Left ventricle myocardium inferior (tissue), 1 donor: ENCODE measurements at regions not wholly inside any gene's neighbourhood (a gene's known extent, or its start where the extent isn't known, plus 50 kb on each side); places are given as distances from the start of the nearest gene placed in this dataset.

Experiments used
- DNase-seq: peaks from one replicate; pipeline ENCODE4 v3.0.0-alpha.2; 2020
- H3K27ac ChIP-seq: fragments of 200-600 bp; replicated peaks from 2 replicates; pipeline ENCODE4 v1.8.0; 2021
- H3K27me3 ChIP-seq: fragments of 200-600 bp; 2 replicates; pipeline ENCODE4 v1.8.0; 2021; ENCODE audit warnings: low read depth
- H3K36me3 ChIP-seq: fragments of 200-600 bp; 2 replicates; pipeline ENCODE4 v1.8.0; 2021
- H3K4me1 ChIP-seq: fragments of 200-600 bp; 2 replicates; pipeline ENCODE4 v1.8.0; 2021
- H3K4me3 ChIP-seq: fragments of 200-600 bp; 2 replicates; pipeline ENCODE4 v1.8.0; 2021; ENCODE audit warnings: mild to moderate bottlenecking, moderate library complexity
- H3K9me3 ChIP-seq: fragments of 200-600 bp; replicated peaks from 2 replicates; pipeline ENCODE4 v1.8.0; 2021
- intact Hi-C: fragments of 100-400 bp; cut with micrococcal nuclease; formaldehyde crosslinking; loops from one replicate; pipeline ENCODE4 v1.11.0; 2022
- TF ChIP-seq, protein P1 (sequence below): fragments of 200-600 bp; IDR thresholded peaks from 2 replicates; pipeline ENCODE4 v1.8.0; 2021; ENCODE audit warnings: antibody characterized with exemption, mild to moderate bottlenecking, borderline replicate concordance
- donor health status: DM: no; HTN: yes; CAD: no; lungs with severe emphysema.

DNA sequence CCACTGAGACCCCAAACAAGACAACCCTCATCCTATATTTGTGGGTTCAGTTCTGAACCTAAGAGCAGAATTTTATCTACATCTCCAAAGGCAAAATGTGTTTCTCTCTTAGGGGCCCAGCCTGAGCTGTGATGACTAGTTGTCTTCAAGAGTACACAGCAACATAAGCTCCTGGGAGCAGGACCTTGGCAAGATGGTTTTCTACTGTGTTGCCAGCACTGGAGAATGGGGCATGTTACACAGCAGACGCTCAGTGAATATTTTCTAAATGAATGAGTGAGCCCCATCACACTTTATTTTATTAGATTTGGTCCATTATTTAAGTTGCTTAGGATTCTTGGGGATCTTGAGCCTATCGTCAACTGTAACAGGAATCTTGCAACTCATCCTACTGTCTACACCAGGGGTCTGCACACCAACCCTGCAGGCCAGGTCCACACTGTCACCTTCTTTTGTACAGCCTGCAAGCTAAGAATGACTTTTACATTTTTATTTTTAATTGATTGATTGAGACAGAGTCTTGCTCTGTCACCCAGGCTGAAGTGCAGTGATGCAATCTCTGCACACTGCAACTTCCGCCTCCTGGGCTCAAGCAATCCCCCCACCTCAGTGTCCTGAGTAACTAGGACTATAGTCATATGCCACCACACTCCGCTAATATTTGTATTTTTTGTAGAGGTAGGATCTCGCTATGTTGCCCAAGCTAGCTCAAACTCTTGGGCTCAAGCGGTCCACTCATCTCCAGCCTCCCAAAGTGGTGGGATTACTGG is 347.1 kb downstream of the FGFR2 start:
- intact Hi-C loops: no loop called here

DNA sequence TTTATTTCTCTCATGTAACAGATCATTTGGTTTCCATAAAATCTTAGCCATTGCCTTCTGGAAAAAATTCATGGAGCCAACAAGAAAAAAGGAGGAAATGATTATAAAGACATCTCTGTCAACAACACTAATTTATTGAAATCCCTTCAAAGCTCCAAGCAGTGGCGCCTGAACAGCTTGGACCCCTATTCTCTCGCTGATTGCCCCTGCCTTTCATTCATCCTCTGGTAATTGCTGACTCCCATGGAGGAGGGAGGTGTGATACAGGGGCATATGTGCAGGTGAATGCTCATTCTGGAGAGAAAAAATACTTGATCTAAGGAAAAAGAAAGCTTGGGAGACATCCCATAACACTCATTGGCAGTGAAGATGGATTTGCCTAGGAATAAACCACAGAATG is 345.5 kb downstream of the FGFR2 start:
- DNase-seq: no peak
- Histone ChIP-seq H3K4me3 (no peak overlapping the region), H3K36me3 (no peaks in the 10 kb centered on the region), H3K27ac (no peak overlapping the region), H3K4me1 (no peaks in the 10 kb centered on the region), H3K9me3 (no peaks in the 10 kb centered on the region), H3K27me3 (peaks cover 12% of the 10 kb centered on the region)
- intact Hi-C loops: no loop called here
- TF ChIP-seq, protein P1, sequence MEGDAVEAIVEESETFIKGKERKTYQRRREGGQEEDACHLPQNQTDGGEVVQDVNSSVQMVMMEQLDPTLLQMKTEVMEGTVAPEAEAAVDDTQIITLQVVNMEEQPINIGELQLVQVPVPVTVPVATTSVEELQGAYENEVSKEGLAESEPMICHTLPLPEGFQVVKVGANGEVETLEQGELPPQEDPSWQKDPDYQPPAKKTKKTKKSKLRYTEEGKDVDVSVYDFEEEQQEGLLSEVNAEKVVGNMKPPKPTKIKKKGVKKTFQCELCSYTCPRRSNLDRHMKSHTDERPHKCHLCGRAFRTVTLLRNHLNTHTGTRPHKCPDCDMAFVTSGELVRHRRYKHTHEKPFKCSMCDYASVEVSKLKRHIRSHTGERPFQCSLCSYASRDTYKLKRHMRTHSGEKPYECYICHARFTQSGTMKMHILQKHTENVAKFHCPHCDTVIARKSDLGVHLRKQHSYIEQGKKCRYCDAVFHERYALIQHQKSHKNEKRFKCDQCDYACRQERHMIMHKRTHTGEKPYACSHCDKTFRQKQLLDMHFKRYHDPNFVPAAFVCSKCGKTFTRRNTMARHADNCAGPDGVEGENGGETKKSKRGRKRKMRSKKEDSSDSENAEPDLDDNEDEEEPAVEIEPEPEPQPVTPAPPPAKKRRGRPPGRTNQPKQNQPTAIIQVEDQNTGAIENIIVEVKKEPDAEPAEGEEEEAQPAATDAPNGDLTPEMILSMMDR: no peak

More for the DNA sequence above, 347.1 kb downstream of the FGFR2 start:
- Histone ChIP-seq H3K9me3 (no peaks in the 10 kb centered on the region), H3K36me3 (no peaks in the 10 kb centered on the region), H3K4me3 (no peak overlapping the region), H3K27me3 (peaks cover 15% of the 10 kb centered on the region), H3K4me1 (no peaks in the 10 kb centered on the region), H3K27ac (no peak overlapping the region)
- DNase-seq: no peak
- TF ChIP-seq, protein P1: no peak

DNA sequence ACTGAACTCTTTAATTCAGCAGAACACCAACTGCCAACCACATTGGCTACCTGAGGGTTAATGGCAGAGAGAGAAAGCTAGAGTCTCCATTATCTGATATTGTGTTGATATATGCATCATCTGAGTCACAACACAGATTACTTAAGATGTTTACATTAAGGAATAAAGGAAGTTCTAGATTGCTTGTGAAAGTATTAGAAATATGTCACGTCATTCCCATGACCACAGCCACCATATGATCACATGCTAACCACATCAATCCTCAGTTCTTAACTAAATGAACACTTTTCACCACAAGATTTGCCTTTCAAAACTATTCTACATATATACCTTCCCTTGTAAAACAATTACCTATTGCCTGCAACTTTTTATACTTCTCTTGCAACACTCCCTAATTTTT is 337.9 kb downstream of the FGFR2 start:
- no peak overlapping the region for H3K27ac ChIP-seq
- no peak for DNase-seq
- no peaks in the 10 kb centered on the region for H3K4me1 ChIP-seq
- no peak overlapping the region for H3K4me3 ChIP-seq
- TF ChIP-seq, protein P1: no peak
- no peaks in the 10 kb centered on the region for H3K36me3 ChIP-seq
- H3K9me3 ChIP-seq: peaks cover 4% of the 10 kb centered on the region
- intact Hi-C loops: no loop called here
- no peaks in the 10 kb centered on the region for H3K27me3 ChIP-seq

DNA sequence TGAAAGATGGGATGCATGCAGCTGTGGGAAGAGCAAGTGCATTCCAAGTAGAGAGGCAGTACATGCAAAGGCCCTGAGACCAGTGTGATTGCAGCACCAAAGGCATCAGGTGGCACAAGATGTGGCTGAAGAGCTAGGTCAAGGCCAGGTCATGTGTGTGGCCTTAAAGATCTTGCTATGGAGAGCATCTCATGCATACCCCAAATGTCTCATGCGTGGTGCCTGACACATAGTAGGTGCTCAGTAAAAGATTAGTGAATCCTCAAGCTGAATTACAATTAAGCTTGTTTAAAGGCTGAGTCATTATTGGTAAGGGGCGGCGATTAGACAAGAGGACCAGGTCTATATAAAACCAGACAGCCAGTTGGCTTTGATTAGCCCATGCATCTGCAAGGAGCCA is 336.6 kb downstream of the FGFR2 start:
- Histone ChIP-seq H3K27ac (no peak overlapping the region), H3K36me3 (no peaks in the 10 kb centered on the region), H3K27me3 (no peaks in the 10 kb centered on the region), H3K4me3 (no peak overlapping the region), H3K4me1 (no peaks in the 10 kb centered on the region), H3K9me3 (peaks cover 4% of the 10 kb centered on the region)
- TF ChIP-seq, protein P1: no peak
- no peak for DNase-seq
- intact Hi-C loops: no loop called here

DNA sequence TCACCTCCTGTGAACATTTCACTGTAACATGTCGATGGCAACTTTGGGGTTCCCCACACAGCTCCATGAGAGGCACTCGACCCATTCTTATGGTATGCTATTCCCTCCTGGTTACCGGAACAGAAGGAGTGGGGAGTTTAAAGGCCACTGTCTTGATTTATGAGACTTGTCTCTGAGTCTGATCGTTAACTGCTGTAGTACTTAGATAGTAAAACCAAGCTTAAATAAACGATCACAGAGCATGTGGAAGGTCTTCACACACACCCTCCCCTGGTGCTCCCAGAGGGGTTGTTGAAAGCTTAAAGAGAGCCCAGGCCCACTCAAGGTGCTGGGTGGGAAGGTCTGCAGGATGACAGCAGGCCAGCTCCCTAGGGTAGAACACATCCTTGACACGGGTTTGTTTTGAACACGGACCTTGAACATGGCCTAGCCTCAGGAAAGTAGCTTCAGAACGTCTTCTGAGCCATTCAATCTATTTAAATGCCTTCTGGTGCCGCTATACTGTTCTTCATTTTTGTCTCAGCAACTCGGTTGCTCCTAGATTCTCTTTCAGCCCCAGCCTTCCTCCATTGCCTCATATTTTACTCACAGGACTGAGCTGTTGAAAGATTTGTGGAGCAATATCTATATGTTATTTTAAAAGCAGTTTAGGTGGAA is 335.3 kb downstream of the FGFR2 start:
- Histone ChIP-seq H3K9me3 (peaks cover 4% of the 10 kb centered on the region), H3K27ac (no peak overlapping the region), H3K36me3 (no peaks in the 10 kb centered on the region), H3K4me1 (no peaks in the 10 kb centered on the region), H3K4me3 (no peak overlapping the region), H3K27me3 (no peaks in the 10 kb centered on the region)
- DNase-seq: no peak
- intact Hi-C loops: no loop called here
- TF ChIP-seq, protein P1: no peak
